Mononuclear cell (primary cell): ENCODE measurements at regions not wholly inside any gene's neighbourhood (a gene's known extent, or its start where the extent isn't known, plus 50 kb on each side); places are given as distances from the start of the nearest gene placed in this dataset.
"Not testable (repeated sequence)": the region's sequence is repeated elsewhere in the genome, so short reads cannot be mapped to it uniquely, and the experiment has no call there.

Experiments
- H3K27me3 ChIP-seq: 2 replicates; pipeline ENCODE4 v1.6.0; 2011; ENCODE audit warnings: low read length, control low read depth; ENCODE audit not compliant: insufficient read depth
- H3K4me1 ChIP-seq: 2 replicates; pipeline ENCODE4 v1.5.1; 2011; ENCODE audit warnings: mild to moderate bottlenecking, low read length, control low read depth; ENCODE audit not compliant: insufficient read depth
- H3K4me3 ChIP-seq: 2 replicates; pipeline ENCODE4 v1.5.1; 2011; ENCODE audit warnings: mild to moderate bottlenecking, low read length, moderate library complexity
- H3K9me3 ChIP-seq: 2 replicates; pipeline ENCODE4 v1.5.1; 2011; ENCODE audit warnings: low read depth, mild to moderate bottlenecking, control low read depth, low read length

DNA sequence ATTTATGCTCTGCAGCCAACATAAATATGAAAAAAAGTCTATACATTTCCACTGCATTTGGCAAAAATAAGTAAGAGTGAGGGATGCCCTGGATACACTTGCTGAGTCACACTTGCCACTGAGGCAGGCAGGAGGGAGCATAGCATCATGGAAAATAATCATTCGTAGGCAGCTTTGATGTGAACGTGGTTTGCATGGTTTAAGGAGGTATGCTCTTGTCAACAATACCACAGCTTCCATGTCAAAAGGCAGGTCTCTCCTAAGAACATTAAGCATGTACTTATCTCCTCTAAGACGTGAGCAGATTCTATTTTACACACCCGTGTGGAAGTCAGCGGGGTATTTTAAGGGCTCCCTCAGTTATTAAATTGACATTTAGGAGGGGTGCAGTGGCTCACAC lies 89.2 kb upstream of the WDR11 start:
- H3K9me3 ChIP-seq, result no peaks in the 10 kb centered on the region
- no peak overlapping the region for H3K4me3 ChIP-seq
- H3K27me3 ChIP-seq, result peaks cover 3% of the 10 kb centered on the region
- peaks cover 9% of the 10 kb centered on the region for H3K4me1 ChIP-seq

DNA sequence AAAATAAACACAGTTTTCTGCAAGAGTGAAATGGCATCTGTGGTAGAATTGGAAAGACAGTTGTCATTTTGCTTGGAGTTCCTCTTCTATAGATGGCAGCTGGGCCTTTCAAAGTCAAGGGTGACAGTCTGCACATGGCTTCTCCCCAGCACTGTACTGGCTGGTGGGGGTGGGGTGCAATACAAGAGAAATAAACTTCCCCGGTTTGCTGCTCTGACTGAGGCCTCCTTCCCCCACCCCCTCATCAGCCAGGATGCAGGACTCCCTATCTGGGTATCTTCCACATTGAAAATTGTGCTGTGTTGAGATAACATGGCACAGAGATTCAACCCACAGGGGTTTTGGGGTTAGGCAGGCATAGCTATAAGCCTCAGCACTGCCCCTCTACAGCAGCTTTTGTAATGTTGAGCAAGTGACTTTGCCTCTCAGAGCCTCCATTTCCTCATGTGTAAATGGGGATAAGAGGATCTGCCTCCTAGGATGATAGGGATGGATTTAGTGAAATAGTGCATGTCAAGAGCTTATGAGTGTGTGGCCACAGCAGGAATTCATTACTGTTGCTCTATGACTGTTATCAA lies 85.8 kb upstream of the WDR11 start:
- peaks cover 6% of the 10 kb centered on the region for H3K4me1 ChIP-seq
- H3K4me3 ChIP-seq, result no peak overlapping the region
- H3K9me3 ChIP-seq, result no peaks in the 10 kb centered on the region
- no peaks in the 10 kb centered on the region for H3K27me3 ChIP-seq

GRCh38 chr10:120768227-120768626 lies 82.9 kb upstream of the WDR11 start:
- H3K4me1 ChIP-seq, result no peaks in the 10 kb centered on the region
- H3K4me3 ChIP-seq, result no peak overlapping the region
- no peaks in the 10 kb centered on the region for H3K27me3 ChIP-seq
- no peaks in the 10 kb centered on the region for H3K9me3 ChIP-seq

DNA sequence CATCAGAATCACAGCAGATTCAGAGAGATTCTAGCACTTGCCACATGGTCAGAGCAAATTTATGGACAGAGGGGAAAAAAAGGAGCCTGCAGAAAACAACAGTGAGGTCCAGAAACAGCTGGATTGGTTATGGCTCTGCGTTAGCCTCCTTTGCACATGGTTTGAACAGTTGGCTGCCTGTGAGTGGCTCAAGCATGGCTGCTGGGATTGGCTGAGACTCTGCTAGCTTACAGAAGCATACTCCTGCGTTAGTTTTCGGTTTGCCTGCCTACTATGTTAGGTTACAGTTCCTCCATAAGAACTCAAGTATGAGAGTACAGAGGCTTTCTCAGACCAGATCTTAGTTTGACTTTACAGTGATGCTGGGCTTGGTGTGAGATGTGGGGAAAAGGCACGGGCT lies 80.7 kb upstream of the WDR11 start:
- Histone ChIP-seq H3K4me1 (no peaks in the 10 kb centered on the region), H3K27me3 (no peaks in the 10 kb centered on the region), H3K9me3 (no peaks in the 10 kb centered on the region), H3K4me3 (no peak overlapping the region)

GRCh38 chr10:120776442-120776841 lies 74.7 kb upstream of the WDR11 start:
- Histone ChIP-seq H3K27me3 (no peaks in the 10 kb centered on the region), H3K9me3 (no peaks in the 10 kb centered on the region), H3K4me3 (no peak overlapping the region), H3K4me1 (no peaks in the 10 kb centered on the region)

DNA sequence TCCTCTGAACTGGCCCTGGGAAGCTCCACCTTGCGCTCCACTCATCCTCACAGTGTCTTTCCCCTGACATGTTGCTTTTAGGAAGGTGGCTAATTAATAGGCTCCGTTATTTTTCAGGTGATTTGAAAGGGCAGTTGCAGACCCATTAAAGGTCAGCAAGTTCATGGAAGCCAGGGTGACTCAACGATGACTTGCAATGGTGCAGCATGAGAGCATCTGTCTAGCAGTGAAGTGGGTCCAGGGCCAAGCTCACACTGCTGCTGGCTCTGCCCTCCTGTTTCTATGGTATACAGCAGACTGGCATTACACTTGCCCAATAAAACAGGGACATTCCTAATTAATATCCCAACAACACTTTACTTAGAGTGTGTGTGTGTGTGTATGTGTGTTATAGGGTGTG lies 68.8 kb upstream of the WDR11 start:
- no peaks in the 10 kb centered on the region for H3K9me3 ChIP-seq
- no peak overlapping the region for H3K4me3 ChIP-seq
- H3K27me3 ChIP-seq, result no peaks in the 10 kb centered on the region
- no peaks in the 10 kb centered on the region for H3K4me1 ChIP-seq

- Histone ChIP-seq H3K4me3 (no peak overlapping the region), H3K27me3 (no peaks in the 10 kb centered on the region), H3K4me1 (no peaks in the 10 kb centered on the region), H3K9me3 (no peaks in the 10 kb centered on the region)
Observed at GRCh38 chr10:120783098-120783497, 68.1 kb upstream of the WDR11 start.

- Histone ChIP-seq H3K4me1 (peaks cover 4% of the 10 kb centered on the region), H3K27me3 (no peaks in the 10 kb centered on the region), H3K9me3 (no peaks in the 10 kb centered on the region), H3K4me3 (no peak overlapping the region)
Observed at GRCh38 chr10:120783867-120784266, 67.3 kb upstream of the WDR11 start.

- Histone ChIP-seq H3K27me3 (no peaks in the 10 kb centered on the region), H3K4me3 (no peak overlapping the region), H3K9me3 (no peaks in the 10 kb centered on the region), H3K4me1 (peaks cover 39% of the 10 kb centered on the region)
Observed at GRCh38 chr10:120788771-120789170, 62.4 kb upstream of the WDR11 start.

- Histone ChIP-seq H3K9me3 (no peaks in the 10 kb centered on the region), H3K27me3 (no peaks in the 10 kb centered on the region), H3K4me3 (no peak overlapping the region), H3K4me1 (peaks cover 39% of the 10 kb centered on the region)
Observed at GRCh38 chr10:120789303-120790203, 61.6 kb upstream of the WDR11 start.

DNA sequence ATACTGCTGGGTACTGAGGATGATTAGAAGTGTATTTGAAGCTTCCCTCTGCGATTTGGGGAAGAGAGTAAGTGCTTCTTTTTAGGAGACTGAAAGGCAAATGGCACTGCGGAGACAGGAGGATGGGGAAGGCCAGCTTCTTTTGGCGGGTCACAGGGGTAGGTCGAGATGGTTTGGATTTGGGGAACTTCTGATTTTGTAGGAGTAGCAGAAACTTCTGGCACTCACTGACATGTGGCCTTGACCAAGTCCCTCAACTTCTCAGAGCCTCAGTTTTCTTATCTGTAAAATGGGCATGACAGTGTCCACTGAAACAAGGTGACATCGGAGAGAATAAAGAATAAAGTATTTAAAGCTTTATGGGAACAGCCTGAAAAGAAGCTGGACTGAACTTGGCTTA lies 59.8 kb upstream of the WDR11 start:
- no peaks in the 10 kb centered on the region for H3K27me3 ChIP-seq
- H3K4me1 ChIP-seq, result peaks cover 39% of the 10 kb centered on the region
- no peak overlapping the region for H3K4me3 ChIP-seq
- H3K9me3 ChIP-seq, result no peaks in the 10 kb centered on the region

- Histone ChIP-seq H3K4me1 (peaks cover 39% of the 10 kb centered on the region), H3K27me3 (no peaks in the 10 kb centered on the region), H3K4me3 (no peak overlapping the region), H3K9me3 (no peaks in the 10 kb centered on the region)
Observed at GRCh38 chr10:120793088-120793487, 58.1 kb upstream of the WDR11 start.

- no peak overlapping the region for H3K4me3 ChIP-seq
- peaks cover 31% of the 10 kb centered on the region for H3K4me1 ChIP-seq
- H3K9me3 ChIP-seq, result no peaks in the 10 kb centered on the region
- H3K27me3 ChIP-seq, result no peaks in the 10 kb centered on the region
Observed at GRCh38 chr10:120794390-120794789, 56.8 kb upstream of the WDR11 start.

DNA sequence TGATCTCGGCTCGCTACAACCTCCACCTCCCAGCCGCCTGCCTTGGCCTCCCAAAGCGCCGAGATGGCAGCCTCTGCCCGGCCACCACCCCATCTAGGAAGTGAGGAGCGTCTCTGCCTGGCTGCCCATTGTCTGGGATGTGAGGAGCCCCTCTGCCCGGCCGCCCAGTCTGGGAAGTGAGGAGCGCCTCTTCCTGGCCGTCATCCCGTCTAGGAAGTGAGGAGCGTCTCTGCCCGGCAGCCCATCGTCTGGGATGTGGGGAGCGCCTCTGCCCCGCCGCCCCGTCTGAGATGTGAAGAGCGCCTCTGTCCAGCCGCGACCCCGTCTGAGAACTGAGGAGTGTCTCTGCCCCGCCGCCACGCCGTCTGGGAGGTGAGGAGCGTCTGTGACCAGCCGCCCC lies 52.9 kb upstream of the WDR11 start:
- not testable (repeated sequence) for H3K4me3 ChIP-seq, H3K4me1 ChIP-seq, H3K9me3 ChIP-seq, H3K27me3 ChIP-seq

DNA sequence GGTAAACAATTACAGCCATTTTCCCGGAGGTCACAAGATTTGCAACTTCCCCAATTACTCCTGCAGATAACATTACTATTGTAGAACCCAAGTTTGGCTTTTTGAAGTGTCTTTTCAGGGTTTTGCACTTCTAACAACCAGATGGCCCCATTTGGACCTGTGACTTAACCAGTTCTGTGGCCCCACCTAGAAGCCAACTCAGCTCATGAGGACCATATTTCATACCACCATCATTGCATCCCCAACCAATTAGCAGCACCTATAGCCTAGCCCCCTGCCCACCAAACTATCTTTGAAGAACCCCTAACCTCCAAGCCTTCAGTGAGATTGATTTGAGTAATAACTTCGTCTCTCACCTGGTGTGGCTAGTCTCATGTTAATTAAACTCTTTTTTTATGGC lies 51.3 kb upstream of the WDR11 start:
- no peak overlapping the region for H3K4me3 ChIP-seq
- H3K4me1 ChIP-seq, result peaks cover 14% of the 10 kb centered on the region
- H3K9me3 ChIP-seq, result no peaks in the 10 kb centered on the region

More for the DNA sequence above, 51.3 kb upstream of the WDR11 start:
- H3K27me3 ChIP-seq, result no peaks in the 10 kb centered on the region
